Ishikawa (cell line): ENCODE measurements at regions not wholly inside any gene's neighbourhood (a gene's known extent, or its start where the extent isn't known, plus 50 kb on each side); places are given as distances from the start of the nearest gene placed in this dataset.

Experiments used
- CEBPB ChIP-seq: IDR thresholded peaks from 2 replicates; pipeline ENCODE4 v1.6.1; 2012
- CREB1 ChIP-seq: IDR thresholded peaks from 2 replicates; pipeline ENCODE4 v1.6.1; 2012; ENCODE audit warnings: low read depth
- EGR1 ChIP-seq: IDR thresholded peaks from 2 replicates; pipeline ENCODE4 v1.6.1; 2012
- EP300 ChIP-seq: IDR thresholded peaks from 2 replicates; pipeline ENCODE4 v1.6.1; 2012; ENCODE audit warnings: borderline replicate concordance
- FOXM1 ChIP-seq: IDR thresholded peaks from 2 replicates; pipeline ENCODE4 v1.6.1; 2012; ENCODE audit warnings: low read depth, borderline replicate concordance
- MAX ChIP-seq: IDR thresholded peaks from 2 replicates; pipeline ENCODE4 v1.6.1; 2012
- NFIC ChIP-seq: IDR thresholded peaks from 2 replicates; pipeline ENCODE4 v1.6.1; 2012
- RAD21 ChIP-seq: IDR thresholded peaks from 2 replicates; pipeline ENCODE4 v1.6.1; 2012; ENCODE audit warnings: low read depth
- TAF1 ChIP-seq: IDR thresholded peaks from 2 replicates; pipeline ENCODE4 v1.6.1; 2012; ENCODE audit warnings: low read depth, mild to moderate bottlenecking
- TCF12 ChIP-seq: IDR thresholded peaks from 2 replicates; pipeline ENCODE4 v1.6.1; 2012; ENCODE audit warnings: low read depth
- TEAD4 ChIP-seq: IDR thresholded peaks from 2 replicates; pipeline ENCODE4 v1.6.1; 2012
- YY1 ChIP-seq: IDR thresholded peaks from 2 replicates; pipeline ENCODE4 v1.6.1; 2012; ENCODE audit warnings: low read depth
- ZBTB7A ChIP-seq: IDR thresholded peaks from 2 replicates; pipeline ENCODE4 v1.6.1; 2012; ENCODE audit warnings: low read depth
- TF ChIP-seq, protein P1 (sequence below): IDR thresholded peaks from 2 replicates; pipeline ENCODE4 v1.6.1; 2012; ENCODE audit warnings: low read depth, mild to moderate bottlenecking
- TF ChIP-seq, protein P2 (sequence below): IDR thresholded peaks from 2 replicates; pipeline ENCODE4 v1.6.1; 2012

GRCh38 chr11:114964676-114965214 is 286.4 kb downstream of the NXPE2 start:
- TF ChIP-seq CREB1 (no peak), TEAD4 (no peak), MAX (no peak), CEBPB (no peak), TCF12 (no peak), EP300 (no peak), ZBTB7A (no peak), NFIC (no peak), FOXM1 (no peak), EGR1 (no peak), TAF1 (no peak), RAD21 (no peak), YY1 (no peak)
- TF ChIP-seq, protein P1, sequence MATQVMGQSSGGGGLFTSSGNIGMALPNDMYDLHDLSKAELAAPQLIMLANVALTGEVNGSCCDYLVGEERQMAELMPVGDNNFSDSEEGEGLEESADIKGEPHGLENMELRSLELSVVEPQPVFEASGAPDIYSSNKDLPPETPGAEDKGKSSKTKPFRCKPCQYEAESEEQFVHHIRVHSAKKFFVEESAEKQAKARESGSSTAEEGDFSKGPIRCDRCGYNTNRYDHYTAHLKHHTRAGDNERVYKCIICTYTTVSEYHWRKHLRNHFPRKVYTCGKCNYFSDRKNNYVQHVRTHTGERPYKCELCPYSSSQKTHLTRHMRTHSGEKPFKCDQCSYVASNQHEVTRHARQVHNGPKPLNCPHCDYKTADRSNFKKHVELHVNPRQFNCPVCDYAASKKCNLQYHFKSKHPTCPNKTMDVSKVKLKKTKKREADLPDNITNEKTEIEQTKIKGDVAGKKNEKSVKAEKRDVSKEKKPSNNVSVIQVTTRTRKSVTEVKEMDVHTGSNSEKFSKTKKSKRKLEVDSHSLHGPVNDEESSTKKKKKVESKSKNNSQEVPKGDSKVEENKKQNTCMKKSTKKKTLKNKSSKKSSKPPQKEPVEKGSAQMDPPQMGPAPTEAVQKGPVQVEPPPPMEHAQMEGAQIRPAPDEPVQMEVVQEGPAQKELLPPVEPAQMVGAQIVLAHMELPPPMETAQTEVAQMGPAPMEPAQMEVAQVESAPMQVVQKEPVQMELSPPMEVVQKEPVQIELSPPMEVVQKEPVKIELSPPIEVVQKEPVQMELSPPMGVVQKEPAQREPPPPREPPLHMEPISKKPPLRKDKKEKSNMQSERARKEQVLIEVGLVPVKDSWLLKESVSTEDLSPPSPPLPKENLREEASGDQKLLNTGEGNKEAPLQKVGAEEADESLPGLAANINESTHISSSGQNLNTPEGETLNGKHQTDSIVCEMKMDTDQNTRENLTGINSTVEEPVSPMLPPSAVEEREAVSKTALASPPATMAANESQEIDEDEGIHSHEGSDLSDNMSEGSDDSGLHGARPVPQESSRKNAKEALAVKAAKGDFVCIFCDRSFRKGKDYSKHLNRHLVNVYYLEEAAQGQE: no peak
- TF ChIP-seq, protein P2, sequence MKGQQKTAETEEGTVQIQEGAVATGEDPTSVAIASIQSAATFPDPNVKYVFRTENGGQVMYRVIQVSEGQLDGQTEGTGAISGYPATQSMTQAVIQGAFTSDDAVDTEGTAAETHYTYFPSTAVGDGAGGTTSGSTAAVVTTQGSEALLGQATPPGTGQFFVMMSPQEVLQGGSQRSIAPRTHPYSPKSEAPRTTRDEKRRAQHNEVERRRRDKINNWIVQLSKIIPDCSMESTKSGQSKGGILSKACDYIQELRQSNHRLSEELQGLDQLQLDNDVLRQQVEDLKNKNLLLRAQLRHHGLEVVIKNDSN: no peak

DNA sequence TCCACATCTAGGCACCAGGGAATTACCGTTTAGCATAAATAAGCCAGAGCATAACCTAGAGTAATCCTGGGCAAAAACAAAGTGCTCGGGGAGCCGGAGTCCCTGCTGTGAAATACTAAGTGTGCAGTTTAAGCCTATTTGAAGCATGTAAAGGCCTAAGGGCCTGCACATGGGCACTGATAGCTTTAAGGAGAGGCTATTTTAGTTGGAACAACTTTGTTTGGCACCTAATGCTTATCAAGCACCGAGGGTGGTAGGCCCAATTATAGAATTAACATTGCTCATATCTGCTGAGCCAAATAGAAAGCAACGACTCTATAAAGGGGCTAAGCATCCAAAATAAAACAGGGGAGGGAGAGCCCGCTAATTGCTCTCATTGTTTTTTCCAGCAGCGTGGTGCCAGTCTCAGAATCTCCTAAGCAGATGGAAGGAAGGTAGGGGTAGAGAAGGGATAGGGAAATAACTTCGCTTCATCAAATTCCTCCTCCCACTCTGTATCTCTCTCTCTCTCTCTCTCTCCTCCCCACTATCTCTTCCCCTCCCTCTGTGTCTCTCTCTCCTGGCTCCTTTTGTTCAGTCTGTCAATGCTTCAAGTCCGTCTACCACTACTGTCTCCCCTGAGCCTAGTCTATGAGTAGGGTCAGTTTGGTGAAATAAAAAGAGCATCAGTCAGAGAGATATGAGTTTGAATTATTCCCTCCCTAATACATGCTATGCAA is 292.8 kb downstream of the NXPE2 start:
- TF ChIP-seq CEBPB: no peak
- TF ChIP-seq ZBTB7A: no peak
- no peak for TF ChIP-seq CREB1
- no peak for TF ChIP-seq TAF1
- TF ChIP-seq TCF12: no peak
- no peak for TF ChIP-seq TEAD4
- no peak for TF ChIP-seq MAX
- TF ChIP-seq EGR1: no peak
- no peak for TF ChIP-seq YY1

DNA sequence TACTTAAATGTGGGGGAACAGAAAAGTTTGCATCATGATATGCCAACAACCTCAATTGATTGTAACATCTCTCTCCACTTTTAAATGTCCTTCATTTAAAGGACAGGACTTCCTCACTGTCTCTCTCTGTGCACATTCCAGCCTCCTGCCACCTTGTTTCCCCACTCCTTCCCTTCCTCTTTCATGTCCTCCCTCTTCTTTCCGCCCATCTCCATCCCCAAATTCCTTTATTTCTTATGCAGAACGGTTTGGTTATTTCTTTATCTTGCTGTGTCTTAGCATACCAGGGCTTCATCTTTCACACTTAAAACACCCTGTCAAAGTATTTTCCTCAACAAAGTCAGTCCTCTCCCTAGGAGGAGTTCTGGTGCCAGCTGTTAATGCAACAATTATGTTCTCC is 293.8 kb downstream of the NXPE2 start:
- TF ChIP-seq NFIC (no peak), EP300 (no peak), TEAD4 (no peak), ZBTB7A (no peak), RAD21 (no peak), EGR1 (no peak), TCF12 (no peak), MAX (no peak)
- TF ChIP-seq, protein P1: no peak

- TF ChIP-seq NFIC (no peak), MAX (no peak), RAD21 (no peak), TCF12 (no peak)
Observed at GRCh38 chr11:114977651-114978050, 299.3 kb downstream of the NXPE2 start.

GRCh38 chr11:114982141-114982540 is 303.8 kb downstream of the NXPE2 start:
- TF ChIP-seq RAD21: no peak
- TF ChIP-seq TEAD4: no peak
- no peak for TF ChIP-seq FOXM1
- no peak for TF ChIP-seq CEBPB
- no peak for TF ChIP-seq MAX
- no peak for TF ChIP-seq YY1
- TF ChIP-seq NFIC: no peak
- TF ChIP-seq EGR1: no peak
- no peak for TF ChIP-seq CREB1
- no peak for TF ChIP-seq EP300
- no peak for TF ChIP-seq ZBTB7A
- TF ChIP-seq, protein P2: no peak
- TF ChIP-seq TCF12: no peak
- no peak for TF ChIP-seq TAF1
- TF ChIP-seq, protein P1: no peak
